ENCODE measurements at regions not wholly inside any gene's neighbourhood (a gene's known extent, or its start where the extent isn't known, plus 50 kb on each side); places are given as distances from the start of the nearest gene placed in this dataset.

GRCh38 chrX:39911278-39911897 lies 186.4 kb downstream of the BCOR start:
- FAIRE-seq (no peak), DNase-seq (ENCODE audit: extremely low spot score, insufficient read length, low read depth) (no peak)

GRCh38 chrX:39912126-39912525 lies 185.6 kb downstream of the BCOR start:
- no peak for DNase-seq (ENCODE audit: extremely low spot score, insufficient read length, low read depth)
- no peak for FAIRE-seq

DNA sequence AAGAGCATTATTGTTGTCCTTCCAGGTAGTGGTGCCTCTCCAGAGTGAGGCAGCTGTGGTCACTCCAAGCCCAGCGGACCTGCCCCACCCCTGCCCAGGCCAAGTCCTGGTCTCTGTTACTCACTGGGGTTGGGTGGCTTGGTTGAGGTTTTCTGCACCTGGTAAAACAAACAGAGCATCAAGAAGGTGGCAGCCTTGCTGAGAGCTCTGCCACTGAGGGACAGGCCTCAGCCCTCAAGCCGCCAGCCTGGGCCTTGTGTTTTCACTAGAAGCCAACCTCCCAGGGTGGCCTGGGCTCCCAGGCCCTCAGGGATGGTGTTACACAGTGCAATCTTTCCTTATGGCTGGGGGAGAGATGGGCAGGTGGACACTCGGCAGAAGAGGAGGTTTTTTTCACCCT lies 182.7 kb downstream of the BCOR start:
- DNase-seq (ENCODE audit: extremely low spot score, insufficient read length, low read depth) (no peak), FAIRE-seq (no peak)

DNA sequence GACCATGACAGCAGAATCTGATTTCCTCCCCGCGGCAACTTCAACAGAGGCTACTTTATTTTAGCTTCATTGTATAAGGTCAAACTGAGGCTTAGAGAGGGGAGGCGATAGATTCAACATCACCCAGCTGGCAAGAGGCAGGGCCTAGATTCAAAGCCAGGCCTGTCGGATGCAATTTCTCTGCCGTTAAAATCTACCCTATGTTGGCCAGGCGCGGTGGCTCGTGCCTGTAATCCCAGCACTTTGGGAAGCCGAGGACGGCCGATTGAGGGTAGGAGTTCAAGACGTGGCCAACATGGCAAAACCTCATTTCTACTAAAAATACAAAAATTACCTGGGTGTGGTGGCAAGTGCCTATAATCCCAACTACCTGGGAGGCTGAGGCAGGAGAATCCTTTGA lies 182.2 kb downstream of the BCOR start:
- FAIRE-seq: no peak
- no peak for DNase-seq (ENCODE audit: extremely low spot score, insufficient read length, low read depth)

DNA sequence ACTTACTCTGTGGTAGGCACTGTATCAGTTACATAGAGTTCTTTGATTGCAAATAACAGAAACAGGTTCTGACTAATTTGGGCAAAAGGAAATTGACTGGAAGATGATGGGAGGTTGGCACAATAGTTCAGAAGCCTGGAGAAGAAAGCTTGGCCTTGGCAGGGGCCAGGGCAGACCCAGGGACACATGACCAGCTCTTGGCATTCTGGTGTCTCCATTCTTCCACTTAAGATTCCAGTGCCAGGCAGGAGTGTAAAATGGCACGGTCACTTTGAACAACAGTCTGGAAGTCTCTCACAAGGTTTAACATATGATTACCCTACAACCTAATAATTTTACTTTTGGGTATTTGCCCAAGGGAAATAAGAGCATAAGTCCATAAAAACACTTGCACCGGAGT lies 175.9 kb downstream of the BCOR start:
- DNase-seq (ENCODE audit: extremely low spot score, insufficient read length, low read depth): no peak
- FAIRE-seq: no peak

GRCh38 chrX:39922488-39922887 lies 175.3 kb downstream of the BCOR start:
- FAIRE-seq (no peak), DNase-seq (ENCODE audit: extremely low spot score, insufficient read length, low read depth) (no peak)

- no peak for DNase-seq (ENCODE audit: extremely low spot score, insufficient read length, low read depth)
- FAIRE-seq: no peak
These were observed 174.8 kb downstream of the BCOR start for GRCh38 chrX:39922926-39923325.

- no peak for FAIRE-seq
These were observed 170.4 kb downstream of the BCOR start for GRCh38 chrX:39927380-39927779.

DNA sequence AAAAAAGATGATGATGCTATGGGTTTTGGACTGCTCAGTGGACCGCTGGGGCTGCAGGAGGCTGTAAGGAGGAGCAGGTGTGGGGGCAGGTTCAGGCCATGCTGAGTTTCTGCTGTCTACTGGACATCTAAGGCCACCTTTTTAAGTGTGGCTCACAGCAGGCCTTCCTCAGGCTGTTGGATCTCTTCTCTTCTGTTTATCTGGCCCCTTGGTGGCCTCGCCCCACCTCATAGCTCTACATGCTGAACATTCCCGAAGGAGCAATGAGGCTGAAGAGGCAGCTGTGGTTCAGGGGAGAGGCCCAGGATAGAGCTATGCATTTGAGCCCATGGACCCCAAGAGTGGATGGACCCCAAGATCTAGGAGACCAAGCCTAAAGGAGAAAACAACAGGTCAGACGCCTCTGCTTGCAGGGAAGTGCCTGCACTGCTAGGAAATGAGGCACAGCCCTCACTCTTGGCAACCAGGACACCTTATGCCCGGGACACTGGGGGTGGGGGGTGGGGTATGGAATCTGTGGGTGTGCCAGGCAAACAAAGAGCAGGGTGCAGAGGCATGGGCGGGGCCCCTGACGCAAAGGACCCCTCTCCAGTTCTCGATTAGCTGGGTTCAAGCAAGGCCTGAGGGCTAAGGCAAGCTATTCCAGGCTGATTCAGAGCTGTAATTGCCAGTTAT lies 168.9 kb downstream of the BCOR start:
- DNase-seq (ENCODE audit: extremely low spot score, insufficient read length, low read depth) (no peak), FAIRE-seq (no peak)

More at GRCh38 chrX:39927380-39927779, 170.4 kb downstream of the BCOR start:
- DNase-seq (ENCODE audit: extremely low spot score, insufficient read length, low read depth): no peak

GRCh38 chrX:39929379-39930025 lies 168.3 kb downstream of the BCOR start:
- no peak for DNase-seq (ENCODE audit: extremely low spot score, insufficient read length, low read depth)
- FAIRE-seq: no peak

GRCh38 chrX:39930786-39931528 lies 166.8 kb downstream of the BCOR start:
- DNase-seq (ENCODE audit: extremely low spot score, insufficient read length, low read depth): no peak
- no peak for FAIRE-seq

GRCh38 chrX:39931529-39932282 lies 166.1 kb downstream of the BCOR start:
- DNase-seq (ENCODE audit: extremely low spot score, insufficient read length, low read depth) (no peak), FAIRE-seq (no peak)

DNA sequence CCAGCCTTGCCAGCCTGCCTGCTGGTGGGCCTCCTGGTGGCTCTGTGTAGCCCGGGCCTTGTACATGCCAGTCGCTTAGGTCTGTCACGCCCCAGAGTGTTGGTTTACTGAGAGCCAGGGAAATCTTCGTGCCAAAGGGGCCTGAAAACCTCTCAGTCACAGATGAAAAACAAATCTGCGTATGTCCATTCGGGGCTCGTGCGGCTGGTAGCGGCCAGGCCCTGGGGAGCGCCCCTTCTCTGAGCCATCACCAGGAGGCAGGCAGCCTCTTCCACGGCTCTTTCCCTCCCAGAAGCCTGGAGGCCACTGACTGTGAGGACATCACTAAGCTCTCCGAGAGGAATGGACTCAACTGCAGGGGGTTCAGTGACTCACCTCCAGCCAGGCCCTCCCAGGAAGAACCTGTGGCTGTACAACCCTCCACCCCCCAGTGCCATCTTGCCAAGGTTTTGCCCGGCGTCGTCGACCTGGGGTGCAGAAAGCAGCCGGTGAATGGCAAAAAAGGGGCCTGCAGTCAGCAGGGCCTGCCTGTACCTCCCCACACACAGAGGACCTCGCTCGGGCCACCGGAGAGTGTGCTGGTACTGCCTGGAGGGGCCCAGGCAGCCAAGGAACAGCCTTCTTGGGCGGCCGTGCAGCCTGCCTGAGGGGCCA lies 162.2 kb downstream of the BCOR start:
- FAIRE-seq: no peak
- DNase-seq (ENCODE audit: extremely low spot score, insufficient read length, low read depth): no peak

- FAIRE-seq (peak; percentile 72), DNase-seq (ENCODE audit: extremely low spot score, insufficient read length, low read depth) (peak; percentile 9)
These were observed 160.6 kb downstream of the BCOR start for GRCh38 chrX:39936886-39937770.

- FAIRE-seq (no peak), DNase-seq (ENCODE audit: extremely low spot score, insufficient read length, low read depth) (no peak)
These were observed 159.3 kb downstream of the BCOR start for GRCh38 chrX:39938466-39938865.

DNA sequence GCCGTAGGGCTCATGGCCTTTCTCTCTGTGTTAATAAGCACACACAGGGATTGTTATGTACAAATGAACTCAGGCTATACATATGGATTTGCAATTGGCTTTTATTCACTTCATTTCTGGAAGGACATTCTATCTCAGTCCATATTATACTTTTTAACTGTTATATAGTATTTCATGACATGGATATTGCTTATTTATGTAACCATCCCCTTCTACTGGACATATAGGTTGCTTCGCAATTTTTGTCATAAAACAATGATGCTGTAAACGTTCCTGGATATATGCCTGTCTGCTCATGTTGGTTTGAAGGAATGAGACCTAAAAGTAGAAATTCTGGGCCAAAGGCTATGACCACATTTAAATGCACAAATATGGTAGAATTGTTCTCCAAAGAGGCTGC lies 158.1 kb downstream of the BCOR start:
- DNase-seq (ENCODE audit: extremely low spot score, insufficient read length, low read depth): no peak
- FAIRE-seq: no peak

DNA sequence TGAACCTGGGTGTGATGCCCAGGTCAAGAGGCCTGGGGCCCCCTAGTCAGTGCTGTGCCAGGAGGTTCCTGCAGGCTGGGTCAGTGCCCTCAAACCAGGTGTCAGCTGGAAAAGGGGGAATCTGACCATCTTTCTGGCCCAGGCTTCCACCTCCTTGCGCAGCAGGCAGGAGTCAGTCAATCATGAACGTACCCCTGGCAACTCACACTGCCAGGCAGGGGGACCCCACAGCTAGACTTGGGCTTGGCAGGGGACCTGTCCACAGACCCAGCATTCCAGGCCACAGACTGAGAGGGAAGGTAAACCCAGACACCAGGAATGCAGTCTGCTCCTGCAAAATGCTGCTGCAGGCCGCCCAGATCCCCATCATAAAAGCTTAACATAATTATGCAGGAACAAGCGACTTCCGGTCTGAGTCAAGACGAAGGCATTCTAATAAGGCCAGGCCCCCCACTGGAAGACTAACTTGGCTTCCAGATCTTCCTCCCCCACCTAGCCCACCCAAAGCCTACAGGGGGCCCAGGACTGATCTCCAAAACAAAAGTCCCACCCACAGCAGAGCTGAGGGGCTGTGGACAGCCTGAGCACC lies 156.3 kb downstream of the BCOR start:
- no peak for DNase-seq (ENCODE audit: extremely low spot score, insufficient read length, low read depth)
- no peak for FAIRE-seq

DNA sequence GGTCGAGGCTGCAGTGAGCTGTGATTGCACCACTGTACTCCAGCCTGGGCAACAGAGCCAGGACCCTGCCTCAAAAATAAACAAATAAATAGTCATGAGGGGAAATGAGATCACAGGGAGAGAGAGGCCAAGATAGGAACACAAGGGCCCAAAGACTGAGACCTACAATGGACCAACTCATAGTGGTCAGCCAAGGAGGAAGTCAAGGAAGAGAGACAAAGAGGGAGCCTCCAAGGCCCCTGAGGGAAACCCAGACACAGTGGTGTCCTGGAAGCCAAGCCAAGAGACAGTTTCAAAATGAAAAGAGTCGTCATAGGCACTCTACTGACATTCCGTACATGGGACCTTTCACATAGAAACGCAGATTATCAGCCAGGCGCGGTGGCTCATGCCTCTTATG lies 153.3 kb downstream of the BCOR start:
- FAIRE-seq (no peak), DNase-seq (ENCODE audit: extremely low spot score, insufficient read length, low read depth) (no peak)
